ENCODE measurements at regions not wholly inside any gene's neighbourhood (a gene's known extent, or its start where the extent isn't known, plus 50 kb on each side); places are given as distances from the start of the nearest gene placed in this dataset.

- WGBS (ENCODE audit: extremely low coverage, insufficient coverage, low lambda C conversion rate): no CpG with 5 or more reads among the region's 4 CpGs
Observed at GRCh38 chr2:164134336-164134735, 398.5 kb upstream of the FIGN start.

GRCh38 chr2:164127971-164128527 lies 392.2 kb upstream of the FIGN start:
- no peak for DNase-seq
- no peak overlapping the region for H3K4me2 ChIP-seq (ENCODE audit: low read length)
- H3K4ac ChIP-seq (ENCODE audit: low read depth, low read length): no peak overlapping the region
- H3K27me3 ChIP-seq (ENCODE audit: insufficient read depth, low read length, poor library complexity): no peaks in the 10 kb centered on the region
- no peaks in the 10 kb centered on the region for H3K79me2 ChIP-seq (ENCODE audit: control insufficient read depth, insufficient read depth, low read length)
- no peak overlapping the region for H4K5ac ChIP-seq (ENCODE audit: low read length)
- H3K79me1 ChIP-seq (ENCODE audit: low read length): no peaks in the 10 kb centered on the region
- no peak overlapping the region for H2AK5ac ChIP-seq (ENCODE audit: low read length)
- H4K8ac ChIP-seq (ENCODE audit: low read depth, low read length): no peak overlapping the region
- no peak overlapping the region for H3K18ac ChIP-seq (ENCODE audit: low read length)
- H3K56ac ChIP-seq (ENCODE audit: low read length): no peak overlapping the region
- H2BK5ac ChIP-seq (ENCODE audit: low read length): no peak overlapping the region
- no peaks in the 10 kb centered on the region for H3K36me3 ChIP-seq (ENCODE audit: control insufficient read depth, insufficient read depth, low read length)
- no peak overlapping the region for H3K27ac ChIP-seq (ENCODE audit: low read depth, low read length)
- H3K23ac ChIP-seq (ENCODE audit: low read length): no peak overlapping the region
- H3K9ac ChIP-seq (ENCODE audit: low read length): no peak overlapping the region
- WGBS (ENCODE audit: extremely low coverage, insufficient coverage, low lambda C conversion rate): 100% methylated on average over 1 of the region's 9 CpGs
- no peak overlapping the region for H2BK15ac ChIP-seq (replicated peaks; ENCODE audit: low read depth)
- no peak overlapping the region for H2BK120ac ChIP-seq (ENCODE audit: low read depth, low read length)
- H3K4me1 ChIP-seq (ENCODE audit: control insufficient read depth, low read depth, low read length): no peaks in the 10 kb centered on the region
- no peak overlapping the region for H3K4me3 ChIP-seq (ENCODE audit: low read length)

More at GRCh38 chr2:164134336-164134735, 398.5 kb upstream of the FIGN start:
- no peak overlapping the region for H3K4me2 ChIP-seq (ENCODE audit: low read length)
- H3K9ac ChIP-seq (ENCODE audit: low read length): no peak overlapping the region
- H3K27me3 ChIP-seq (ENCODE audit: insufficient read depth, low read length, poor library complexity): no peaks in the 10 kb centered on the region
- H3K56ac ChIP-seq (ENCODE audit: low read length): no peak overlapping the region
- DNase-seq: no peak
- no peaks in the 10 kb centered on the region for H3K36me3 ChIP-seq (ENCODE audit: control insufficient read depth, insufficient read depth, low read length)
- no peak overlapping the region for H2BK5ac ChIP-seq (ENCODE audit: low read length)
- no peaks in the 10 kb centered on the region for H3K4me1 ChIP-seq (ENCODE audit: control insufficient read depth, low read depth, low read length)
- no peaks in the 10 kb centered on the region for H3K79me2 ChIP-seq (ENCODE audit: control insufficient read depth, insufficient read depth, low read length)
- H4K5ac ChIP-seq (ENCODE audit: low read length): no peak overlapping the region
- no peak overlapping the region for H3K23ac ChIP-seq (ENCODE audit: low read length)
- H3K4ac ChIP-seq (ENCODE audit: low read depth, low read length): no peak overlapping the region
- no peak overlapping the region for H2BK15ac ChIP-seq (replicated peaks; ENCODE audit: low read depth)
- no peak overlapping the region for H2AK5ac ChIP-seq (ENCODE audit: low read length)
- H3K4me3 ChIP-seq (ENCODE audit: low read length): no peak overlapping the region
- no peak overlapping the region for H3K27ac ChIP-seq (ENCODE audit: low read depth, low read length)
- no peak overlapping the region for H3K18ac ChIP-seq (ENCODE audit: low read length)
- H2BK120ac ChIP-seq (ENCODE audit: low read depth, low read length): no peak overlapping the region
- H3K79me1 ChIP-seq (ENCODE audit: low read length): no peaks in the 10 kb centered on the region
- no peak overlapping the region for H4K8ac ChIP-seq (ENCODE audit: low read depth, low read length)

DNA sequence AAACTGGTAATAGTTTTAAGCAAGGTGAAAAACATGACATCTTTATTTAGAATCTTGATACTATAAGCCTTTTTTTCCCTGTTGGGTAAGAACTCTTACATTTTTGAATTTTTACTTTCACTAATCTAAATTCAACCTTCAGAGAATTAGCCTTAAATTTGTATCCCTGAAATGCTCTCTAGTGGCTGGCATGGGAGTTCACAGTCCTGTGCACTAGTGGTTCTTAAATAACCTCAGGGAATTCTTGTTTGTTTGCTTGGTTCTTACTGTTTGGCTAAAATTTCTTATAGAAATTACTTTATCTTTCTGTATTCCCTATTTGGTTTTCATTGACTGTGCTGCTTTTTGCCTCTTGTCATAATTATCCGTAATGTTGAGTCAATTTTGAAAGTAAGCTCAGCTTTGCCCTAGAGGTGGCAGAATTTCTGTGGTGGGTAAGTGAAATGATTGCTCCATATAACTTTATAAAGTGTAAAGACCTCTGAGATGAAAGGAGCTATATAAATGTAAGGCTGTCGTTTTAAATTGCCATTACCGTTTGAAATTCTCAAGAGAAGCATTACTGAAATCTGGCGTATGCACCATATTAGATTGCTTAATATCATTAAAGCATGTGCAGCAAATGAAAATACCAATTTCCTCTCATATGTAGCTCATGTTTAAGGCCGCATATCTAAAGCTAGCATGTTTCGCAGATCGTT lies 391.3 kb upstream of the FIGN start:
- no peak overlapping the region for H3K9ac ChIP-seq (ENCODE audit: low read length)
- H2BK120ac ChIP-seq (ENCODE audit: low read depth, low read length): no peak overlapping the region
- no CpG with 5 or more reads among the region's 7 CpGs for WGBS (ENCODE audit: extremely low coverage, insufficient coverage, low lambda C conversion rate)
- peak; percentile 8 for DNase-seq
- no peak overlapping the region for H3K23ac ChIP-seq (ENCODE audit: low read length)
- H4K5ac ChIP-seq (ENCODE audit: low read length): no peak overlapping the region
- no peak overlapping the region for H2AK5ac ChIP-seq (ENCODE audit: low read length)
- no peak overlapping the region for H4K8ac ChIP-seq (ENCODE audit: low read depth, low read length)
- H3K4ac ChIP-seq (ENCODE audit: low read depth, low read length): no peak overlapping the region
- H2BK5ac ChIP-seq (ENCODE audit: low read length): no peak overlapping the region
- no peaks in the 10 kb centered on the region for H3K79me2 ChIP-seq (ENCODE audit: control insufficient read depth, insufficient read depth, low read length)
- H3K56ac ChIP-seq (ENCODE audit: low read length): no peak overlapping the region
- H2BK15ac ChIP-seq (replicated peaks; ENCODE audit: low read depth): no peak overlapping the region
- no peak overlapping the region for H3K27ac ChIP-seq (ENCODE audit: low read depth, low read length)
- H3K27me3 ChIP-seq (ENCODE audit: insufficient read depth, low read length, poor library complexity): no peaks in the 10 kb centered on the region
- no peaks in the 10 kb centered on the region for H3K79me1 ChIP-seq (ENCODE audit: low read length)
- no peak overlapping the region for H3K18ac ChIP-seq (ENCODE audit: low read length)
- no peak overlapping the region for H3K4me2 ChIP-seq (ENCODE audit: low read length)
- H3K4me3 ChIP-seq (ENCODE audit: low read length): no peak overlapping the region
- no peaks in the 10 kb centered on the region for H3K36me3 ChIP-seq (ENCODE audit: control insufficient read depth, insufficient read depth, low read length)
- no peaks in the 10 kb centered on the region for H3K4me1 ChIP-seq (ENCODE audit: control insufficient read depth, low read depth, low read length)

GRCh38 chr2:164115806-164116205 lies 380.0 kb upstream of the FIGN start:
- H3K4ac ChIP-seq (ENCODE audit: low read depth, low read length): no peak overlapping the region
- DNase-seq: no peak
- no peak overlapping the region for H3K9ac ChIP-seq (ENCODE audit: low read length)
- no peak overlapping the region for H4K8ac ChIP-seq (ENCODE audit: low read depth, low read length)
- no peaks in the 10 kb centered on the region for H3K4me1 ChIP-seq (ENCODE audit: control insufficient read depth, low read depth, low read length)
- no peak overlapping the region for H3K4me3 ChIP-seq (ENCODE audit: low read length)
- H3K23ac ChIP-seq (ENCODE audit: low read length): no peak overlapping the region
- no peak overlapping the region for H2BK5ac ChIP-seq (ENCODE audit: low read length)
- no peaks in the 10 kb centered on the region for H3K36me3 ChIP-seq (ENCODE audit: control insufficient read depth, insufficient read depth, low read length)
- no peaks in the 10 kb centered on the region for H3K27me3 ChIP-seq (ENCODE audit: insufficient read depth, low read length, poor library complexity)
- no peaks in the 10 kb centered on the region for H3K79me2 ChIP-seq (ENCODE audit: control insufficient read depth, insufficient read depth, low read length)
- H3K56ac ChIP-seq (ENCODE audit: low read length): no peak overlapping the region
- no peak overlapping the region for H3K18ac ChIP-seq (ENCODE audit: low read length)
- no peak overlapping the region for H2BK120ac ChIP-seq (ENCODE audit: low read depth, low read length)
- no peak overlapping the region for H2BK15ac ChIP-seq (replicated peaks; ENCODE audit: low read depth)
- no peak overlapping the region for H2AK5ac ChIP-seq (ENCODE audit: low read length)
- no peaks in the 10 kb centered on the region for H3K79me1 ChIP-seq (ENCODE audit: low read length)
- H3K4me2 ChIP-seq (ENCODE audit: low read length): no peak overlapping the region
- H3K27ac ChIP-seq (ENCODE audit: low read depth, low read length): no peak overlapping the region
- no peak overlapping the region for H4K5ac ChIP-seq (ENCODE audit: low read length)
- no CpG with 5 or more reads among the region's 4 CpGs for WGBS (ENCODE audit: extremely low coverage, insufficient coverage, low lambda C conversion rate)

- no peaks in the 10 kb centered on the region for H3K27me3 ChIP-seq (ENCODE audit: insufficient read depth, low read length, poor library complexity)
- no peaks in the 10 kb centered on the region for H3K4me1 ChIP-seq (ENCODE audit: control insufficient read depth, low read depth, low read length)
- no peak overlapping the region for H3K27ac ChIP-seq (ENCODE audit: low read depth, low read length)
- no peak overlapping the region for H2AK5ac ChIP-seq (ENCODE audit: low read length)
- no peak overlapping the region for H4K8ac ChIP-seq (ENCODE audit: low read depth, low read length)
- H2BK5ac ChIP-seq (ENCODE audit: low read length): no peak overlapping the region
- peak; percentile 25 for DNase-seq
- no peak overlapping the region for H2BK120ac ChIP-seq (ENCODE audit: low read depth, low read length)
- H3K56ac ChIP-seq (ENCODE audit: low read length): no peak overlapping the region
- H3K4me2 ChIP-seq (ENCODE audit: low read length): no peak overlapping the region
- no peak overlapping the region for H3K4me3 ChIP-seq (ENCODE audit: low read length)
- H3K79me2 ChIP-seq (ENCODE audit: control insufficient read depth, insufficient read depth, low read length): no peaks in the 10 kb centered on the region
- no peak overlapping the region for H3K9ac ChIP-seq (ENCODE audit: low read length)
- H3K18ac ChIP-seq (ENCODE audit: low read length): no peak overlapping the region
- no peak overlapping the region for H2BK15ac ChIP-seq (replicated peaks; ENCODE audit: low read depth)
- no peak overlapping the region for H3K23ac ChIP-seq (ENCODE audit: low read length)
- no peaks in the 10 kb centered on the region for H3K79me1 ChIP-seq (ENCODE audit: low read length)
- no peaks in the 10 kb centered on the region for H3K36me3 ChIP-seq (ENCODE audit: control insufficient read depth, insufficient read depth, low read length)
- H3K4ac ChIP-seq (ENCODE audit: low read depth, low read length): no peak overlapping the region
- no peak overlapping the region for H4K5ac ChIP-seq (ENCODE audit: low read length)
Observed at GRCh38 chr2:164114937-164115336, 379.1 kb upstream of the FIGN start.

DNA sequence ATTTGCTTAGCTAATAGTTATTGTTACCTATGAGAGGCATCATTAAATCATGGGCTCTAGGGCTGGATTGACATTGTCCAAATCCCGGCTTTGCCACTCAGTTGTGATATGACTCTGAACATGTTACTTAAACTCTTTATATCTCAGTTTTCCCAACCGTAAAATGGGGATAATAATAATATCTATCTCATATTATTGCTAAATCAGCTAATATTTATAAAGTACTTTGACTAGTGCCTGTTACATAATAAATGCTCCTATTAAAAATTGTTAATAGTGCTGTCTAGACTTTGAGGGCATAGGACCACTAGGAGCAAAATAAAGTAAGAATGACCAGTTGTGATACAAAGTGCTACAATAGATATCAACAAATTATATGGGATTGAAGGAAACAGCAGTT lies 376.3 kb upstream of the FIGN start:
- H3K36me3 ChIP-seq (ENCODE audit: control insufficient read depth, insufficient read depth, low read length): no peaks in the 10 kb centered on the region
- H3K27me3 ChIP-seq (ENCODE audit: insufficient read depth, low read length, poor library complexity): no peaks in the 10 kb centered on the region
- no peak overlapping the region for H4K5ac ChIP-seq (ENCODE audit: low read length)
- H3K56ac ChIP-seq (ENCODE audit: low read length): no peak overlapping the region
- WGBS (ENCODE audit: extremely low coverage, insufficient coverage, low lambda C conversion rate): no CpG with 5 or more reads among the region's 2 CpGs
- H2BK15ac ChIP-seq (replicated peaks; ENCODE audit: low read depth): no peak overlapping the region
- no peak overlapping the region for H3K9ac ChIP-seq (ENCODE audit: low read length)
- no peak overlapping the region for H3K18ac ChIP-seq (ENCODE audit: low read length)
- DNase-seq: no peak
- H2BK120ac ChIP-seq (ENCODE audit: low read depth, low read length): no peak overlapping the region
- no peak overlapping the region for H2BK5ac ChIP-seq (ENCODE audit: low read length)
- no peaks in the 10 kb centered on the region for H3K4me1 ChIP-seq (ENCODE audit: control insufficient read depth, low read depth, low read length)
- H3K79me2 ChIP-seq (ENCODE audit: control insufficient read depth, insufficient read depth, low read length): no peaks in the 10 kb centered on the region
- H3K4me2 ChIP-seq (ENCODE audit: low read length): no peak overlapping the region
- no peak overlapping the region for H3K4me3 ChIP-seq (ENCODE audit: low read length)
- H3K23ac ChIP-seq (ENCODE audit: low read length): no peak overlapping the region
- no peak overlapping the region for H2AK5ac ChIP-seq (ENCODE audit: low read length)
- no peak overlapping the region for H3K4ac ChIP-seq (ENCODE audit: low read depth, low read length)
- no peak overlapping the region for H3K27ac ChIP-seq (ENCODE audit: low read depth, low read length)
- H3K79me1 ChIP-seq (ENCODE audit: low read length): no peaks in the 10 kb centered on the region
- no peak overlapping the region for H4K8ac ChIP-seq (ENCODE audit: low read depth, low read length)

Data from mesendoderm (in vitro differentiated cells).